ENCODE measurements at regions not wholly inside any gene's neighbourhood (a gene's known extent, or its start where the extent isn't known, plus 50 kb on each side); places are given as distances from the start of the nearest gene placed in this dataset.
"Not testable (repeated sequence)": the region's sequence is repeated elsewhere in the genome, so short reads cannot be mapped to it uniquely, and the experiment has no call there.

- no peak for FAIRE-seq
Measured at GRCh38 chr6:19159089-19159488, 678.1 kb upstream of the ID4 start.

GRCh38 chr6:19159561-19159960, 677.6 kb upstream of the ID4 start:
- no peak for FAIRE-seq

- no peak for FAIRE-seq
Measured at GRCh38 chr6:19160081-19160730, 677.0 kb upstream of the ID4 start.

- FAIRE-seq, result no peak
Measured at GRCh38 chr6:19167251-19167650, 669.9 kb upstream of the ID4 start.

- no peak for FAIRE-seq
Measured at GRCh38 chr6:19169366-19169765, 667.8 kb upstream of the ID4 start.

GRCh38 chr6:19175023-19175422, 662.1 kb upstream of the ID4 start:
- FAIRE-seq, result no peak

GRCh38 chr6:19180348-19181072, 656.7 kb upstream of the ID4 start:
- no peak for FAIRE-seq

- FAIRE-seq, result no peak
Measured at GRCh38 chr6:19181211-19181610, 656.0 kb upstream of the ID4 start.

- FAIRE-seq, result no peak
Measured at GRCh38 chr6:19193624-19194023, 643.5 kb upstream of the ID4 start.

GRCh38 chr6:19204445-19204844, 632.7 kb upstream of the ID4 start:
- FAIRE-seq, result no peak

GRCh38 chr6:19205076-19205475, 632.1 kb upstream of the ID4 start:
- FAIRE-seq, result no peak

- FAIRE-seq, result no peak
Measured at GRCh38 chr6:19209202-19209601, 628.0 kb upstream of the ID4 start.

- no peak for FAIRE-seq
Measured at GRCh38 chr6:19210849-19211590, 626.1 kb upstream of the ID4 start.

- no peak for FAIRE-seq
Measured at GRCh38 chr6:19214231-19214630, 622.9 kb upstream of the ID4 start.

GRCh38 chr6:19219931-19220330, 617.2 kb upstream of the ID4 start:
- no peak for FAIRE-seq

- FAIRE-seq, result no peak
Measured at GRCh38 chr6:19231878-19232561, 605.1 kb upstream of the ID4 start.

- FAIRE-seq, result no peak
Measured at GRCh38 chr6:19245656-19246055, 591.5 kb upstream of the ID4 start.

- not testable (repeated sequence) for FAIRE-seq
Measured at GRCh38 chr6:19247181-19247580, 590.0 kb upstream of the ID4 start.

- not testable (repeated sequence) for FAIRE-seq
Measured at GRCh38 chr6:19256123-19256522, 581.0 kb upstream of the ID4 start.

- FAIRE-seq, result no peak
Measured at GRCh38 chr6:19261642-19262041, 575.5 kb upstream of the ID4 start.

GRCh38 chr6:19268117-19268516, 569.1 kb upstream of the ID4 start:
- FAIRE-seq, result no peak

- FAIRE-seq, result no peak
Measured at GRCh38 chr6:19268718-19269117, 568.5 kb upstream of the ID4 start.

- no peak for FAIRE-seq
Measured at GRCh38 chr6:19269341-19269898, 567.8 kb upstream of the ID4 start.
